AG04449 (cell line): ENCODE measurements at regions not wholly inside any gene's neighbourhood (a gene's known extent, or its start where the extent isn't known, plus 50 kb on each side); places are given as distances from the start of the nearest gene placed in this dataset.
"Not testable (repeated sequence)": the region's sequence is repeated elsewhere in the genome, so short reads cannot be mapped to it uniquely, and the experiment has no call there.

ENCODE experiments used
- CTCF ChIA-PET: fragments of 350-600 bp; formaldehyde crosslinking; extraction: SDS; loops from one replicate; lab custom pipeline; 2021; ENCODE audit warnings: antibody characterized with exemption; lab: Yijun Ruan, JAX
- POLR2A ChIA-PET: fragments of 400-600, 350-600 bp; formaldehyde crosslinking; extraction: SDS; loops from one replicate; lab custom pipeline; 2020; ENCODE audit warnings: antibody characterized with exemption, inconsistent platforms; lab: Yijun Ruan, JAX
- DNase-seq: peaks from one replicate; pipeline ENCODE4 v3.0.0-alpha.2; 2010; ENCODE audit warnings: low read depth, low spot score
- H3K4me3 ChIP-seq: 2 replicates; pipeline ENCODE4 v1.5.1; 2011; ENCODE audit warnings: low read depth, mild to moderate bottlenecking, control low read depth, low read length
- TF ChIP-seq, protein P1 (sequence below): IDR thresholded peaks from one replicate; pipeline ENCODE4 v1.5.1; 2011; ENCODE audit warnings: mild to moderate bottlenecking, moderate library complexity, low read length, control low read depth, inconsistent platforms; ENCODE audit not compliant: insufficient read depth; ENCODE audit errors: missing control alignments

DNA sequence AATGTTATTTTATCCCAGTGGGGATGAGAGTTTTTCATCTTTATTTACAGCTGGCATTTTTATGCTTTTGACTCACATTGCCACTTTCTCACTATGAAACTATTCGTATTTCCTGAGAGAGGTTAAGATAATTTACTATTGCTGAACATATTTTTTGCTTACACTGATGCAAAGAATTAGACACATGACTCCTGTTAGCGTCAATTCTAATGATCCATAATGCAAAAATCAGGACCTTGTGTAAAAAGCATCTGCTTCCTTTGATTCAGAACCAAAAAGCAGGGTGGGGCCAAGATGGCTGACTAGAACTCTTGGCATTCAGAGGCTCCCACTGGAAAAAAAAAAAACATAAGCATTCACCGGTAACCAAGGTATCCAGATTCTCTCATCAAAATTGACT, 464.8 kb downstream of the SEMA3D start:
- H3K4me3 ChIP-seq, result no peak overlapping the region
- peak; percentile 63 for DNase-seq
- ChIA-PET POLR2A (no interaction called here), CTCF (no interaction called here)
- TF ChIP-seq, protein P1, sequence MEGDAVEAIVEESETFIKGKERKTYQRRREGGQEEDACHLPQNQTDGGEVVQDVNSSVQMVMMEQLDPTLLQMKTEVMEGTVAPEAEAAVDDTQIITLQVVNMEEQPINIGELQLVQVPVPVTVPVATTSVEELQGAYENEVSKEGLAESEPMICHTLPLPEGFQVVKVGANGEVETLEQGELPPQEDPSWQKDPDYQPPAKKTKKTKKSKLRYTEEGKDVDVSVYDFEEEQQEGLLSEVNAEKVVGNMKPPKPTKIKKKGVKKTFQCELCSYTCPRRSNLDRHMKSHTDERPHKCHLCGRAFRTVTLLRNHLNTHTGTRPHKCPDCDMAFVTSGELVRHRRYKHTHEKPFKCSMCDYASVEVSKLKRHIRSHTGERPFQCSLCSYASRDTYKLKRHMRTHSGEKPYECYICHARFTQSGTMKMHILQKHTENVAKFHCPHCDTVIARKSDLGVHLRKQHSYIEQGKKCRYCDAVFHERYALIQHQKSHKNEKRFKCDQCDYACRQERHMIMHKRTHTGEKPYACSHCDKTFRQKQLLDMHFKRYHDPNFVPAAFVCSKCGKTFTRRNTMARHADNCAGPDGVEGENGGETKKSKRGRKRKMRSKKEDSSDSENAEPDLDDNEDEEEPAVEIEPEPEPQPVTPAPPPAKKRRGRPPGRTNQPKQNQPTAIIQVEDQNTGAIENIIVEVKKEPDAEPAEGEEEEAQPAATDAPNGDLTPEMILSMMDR, result no peak

DNA sequence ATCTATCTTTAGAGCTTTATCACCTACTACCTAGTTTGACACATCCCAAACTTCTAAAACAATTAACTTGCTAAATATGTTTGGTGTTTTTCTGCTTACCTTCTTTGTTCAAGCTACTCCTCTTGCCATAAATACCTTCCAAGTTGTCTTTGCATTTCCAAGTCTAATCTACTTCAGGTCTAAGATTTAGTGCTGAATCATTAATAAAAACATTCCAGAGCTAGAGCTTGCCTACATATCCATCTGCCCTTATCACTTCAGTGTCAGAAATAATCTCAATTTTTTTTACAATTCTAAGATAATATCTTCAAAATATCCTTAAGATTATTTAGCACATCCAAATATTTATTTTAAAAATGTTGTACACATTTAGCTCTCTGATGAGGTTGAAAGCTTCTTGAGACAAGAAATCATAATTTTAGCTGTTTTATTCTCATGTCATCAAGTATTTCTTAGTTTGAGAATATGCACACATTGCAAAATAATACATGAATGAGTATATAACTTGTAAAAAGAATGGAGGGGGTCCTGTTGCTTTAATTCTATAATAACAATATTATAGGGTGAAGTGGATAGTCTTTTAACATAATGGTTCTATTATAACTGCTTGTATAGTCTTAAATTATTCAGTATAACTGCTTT, 466.3 kb downstream of the SEMA3D start:
- ChIA-PET CTCF (no interaction called here), POLR2A (no interaction called here)
- TF ChIP-seq, protein P1, result no peak
- no peak for DNase-seq
- H3K4me3 ChIP-seq, result no peak overlapping the region

DNA sequence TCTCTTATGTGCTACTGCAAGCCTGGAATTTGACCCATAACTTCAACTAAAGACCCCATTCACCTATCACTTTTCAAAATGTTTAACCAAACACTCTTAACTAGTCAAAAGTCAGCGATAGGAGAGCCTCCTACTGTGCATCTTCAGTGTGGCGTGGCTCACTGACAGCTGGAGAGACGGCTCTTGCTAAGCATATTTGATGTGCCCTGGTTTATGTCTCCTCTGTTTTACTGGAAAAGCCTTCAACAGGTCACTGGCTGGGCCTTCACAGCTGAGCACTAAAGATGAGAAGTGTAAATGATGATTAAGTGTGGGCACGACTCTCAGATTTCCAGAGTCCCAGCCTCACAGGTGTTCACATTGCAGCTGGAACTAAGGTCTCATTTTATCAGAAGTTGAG, 472.1 kb downstream of the SEMA3D start:
- no peak for DNase-seq
- TF ChIP-seq, protein P1, result no peak
- H3K4me3 ChIP-seq, result no peak overlapping the region
- CTCF ChIA-PET, result no interaction called here
- POLR2A ChIA-PET, result interaction anchor here (0.7 kb wide), 1 partner anchor 12 kb away, joined by 3 read pairs; no protein-coding TSS in a partner anchor

DNA sequence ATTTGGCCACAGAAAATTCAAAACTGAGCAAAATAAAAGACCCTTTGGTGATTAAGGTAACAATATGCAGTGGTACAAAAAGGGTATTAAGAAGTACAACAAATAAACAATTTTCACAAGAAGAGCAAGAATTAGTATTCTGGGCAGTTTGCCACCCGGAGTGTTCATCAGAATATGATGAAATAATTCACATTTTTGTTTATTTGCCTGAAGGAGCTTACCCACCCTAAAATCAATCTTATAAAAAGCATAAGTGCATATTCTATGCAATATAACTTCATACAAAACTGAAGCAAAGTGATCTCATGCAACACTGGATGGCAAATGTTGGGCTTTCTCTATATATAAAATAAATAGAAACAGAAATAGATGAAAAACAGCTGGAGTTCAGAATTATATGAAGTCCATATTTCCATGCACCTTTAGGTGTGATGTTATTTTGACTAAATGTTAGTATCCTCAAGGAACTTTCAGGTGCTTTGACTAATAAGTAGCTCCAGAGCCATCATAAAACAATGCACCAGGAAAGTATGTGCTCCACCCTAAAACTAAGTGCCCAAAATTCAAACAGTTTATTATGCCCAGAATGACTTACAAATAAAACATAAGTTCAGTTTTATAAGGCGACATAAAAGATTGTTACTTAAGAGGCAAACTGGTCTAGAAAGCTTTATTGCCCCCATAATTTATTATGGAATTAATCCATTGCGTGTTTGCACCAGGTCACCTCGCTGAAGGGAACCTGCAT, 474.3 kb downstream of the SEMA3D start:
- no peak overlapping the region for H3K4me3 ChIP-seq
- no peak for DNase-seq
- CTCF ChIA-PET, result interaction anchor here (0.9 kb wide), 1 partner anchor 52 kb away, joined by 3 read pairs; no protein-coding TSS in a partner anchor
- POLR2A ChIA-PET, result no interaction called here
- TF ChIP-seq, protein P1, result no peak

DNA sequence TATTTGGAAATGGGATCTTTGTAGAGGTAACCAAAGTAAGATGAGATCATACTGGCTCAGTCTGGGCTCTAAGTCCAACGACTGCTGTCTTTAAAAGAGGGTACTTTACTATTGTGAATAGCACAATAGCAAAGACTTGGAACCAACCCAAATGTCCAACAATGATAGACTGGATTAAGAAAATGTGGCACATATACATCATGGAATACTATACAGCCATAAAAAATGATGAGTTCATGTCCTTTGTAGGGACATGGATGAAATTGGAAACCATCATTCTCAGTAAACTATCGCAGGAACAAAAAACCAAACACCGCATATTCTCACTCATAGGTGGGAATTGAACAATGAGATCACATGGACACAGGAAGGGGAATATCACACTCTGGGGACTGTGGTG, 476.3 kb downstream of the SEMA3D start:
- DNase-seq, CTCF ChIA-PET, POLR2A ChIA-PET, H3K4me3 ChIP-seq: not testable (repeated sequence)

DNA sequence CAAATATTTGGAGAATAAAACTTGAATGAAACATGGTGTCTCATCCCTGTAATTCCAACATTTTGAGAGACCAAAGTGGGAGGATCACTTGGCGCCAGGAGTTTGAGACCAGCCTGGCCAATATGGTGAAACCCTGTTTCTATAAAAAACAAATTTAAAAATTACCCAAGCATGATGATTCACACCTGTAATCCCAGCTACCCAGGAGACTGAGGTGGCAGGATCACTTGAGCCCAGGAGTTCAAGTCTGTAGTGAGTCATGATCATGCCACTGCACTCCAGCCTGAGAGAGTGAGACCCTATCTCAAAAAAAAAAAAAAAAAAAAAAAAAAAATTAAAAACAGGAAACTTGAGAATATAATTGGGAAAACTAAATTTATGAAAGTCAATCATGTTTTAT, 481.1 kb downstream of the SEMA3D start:
- no peak for DNase-seq
- POLR2A ChIA-PET, result no interaction called here
- CTCF ChIA-PET, result no interaction called here
- H3K4me3 ChIP-seq, result no peak overlapping the region
- TF ChIP-seq, protein P1, result no peak
